GM12873 (cell line): ENCODE measurements at regions not wholly inside any gene's neighbourhood (a gene's known extent, or its start where the extent isn't known, plus 50 kb on each side); places are given as distances from the start of the nearest gene placed in this dataset.

Source experiments
- TF ChIP-seq, protein P1 (sequence below): IDR thresholded peaks from 2 replicates; pipeline ENCODE4 v1.5.1; 2012; ENCODE audit warnings: low read depth, mild to moderate bottlenecking, moderate library complexity, low read length, control low read depth; ENCODE audit not compliant: insufficient read depth; ENCODE audit errors: missing control alignments

DNA sequence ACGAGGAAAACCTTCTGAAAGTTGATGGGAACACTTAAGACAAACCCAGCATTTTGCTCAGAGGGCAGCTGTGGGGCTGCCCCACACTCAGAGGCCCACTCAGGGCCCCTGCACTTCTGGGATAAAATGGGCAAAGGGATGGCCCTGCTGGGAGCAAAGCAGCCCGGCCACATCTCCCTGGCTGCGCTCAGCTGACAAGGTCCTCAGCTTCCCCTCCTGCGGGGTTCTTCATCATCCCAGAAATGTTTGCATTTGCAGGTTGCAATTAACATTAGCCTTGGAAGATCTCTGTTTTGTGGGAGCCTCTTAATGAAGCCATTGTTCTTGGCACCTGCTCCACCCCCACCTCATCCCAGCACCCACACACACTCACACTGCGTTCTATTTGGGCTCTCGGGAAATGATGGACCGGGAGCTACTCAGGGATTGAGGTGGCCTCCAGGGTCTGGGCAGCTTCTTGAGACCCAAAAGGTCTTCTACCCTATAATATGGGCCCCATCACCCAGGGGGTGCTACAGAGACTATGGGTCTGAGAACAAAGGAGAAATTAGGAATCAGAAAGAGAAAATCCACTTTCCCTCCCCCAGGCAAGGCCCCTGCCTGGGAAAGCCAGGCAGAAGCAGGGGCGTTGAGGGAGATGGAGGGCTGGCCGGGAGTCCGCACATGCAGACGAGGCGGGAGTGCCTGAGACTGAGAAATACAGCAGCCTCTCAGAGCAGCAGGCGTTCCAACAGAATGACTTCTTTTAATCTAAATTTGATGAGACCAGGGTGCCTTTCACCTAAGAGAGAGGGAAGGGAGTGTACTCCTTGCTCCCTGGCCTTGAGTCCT, 53.7 kb upstream of the RPL38 start:
- TF ChIP-seq, protein P1, sequence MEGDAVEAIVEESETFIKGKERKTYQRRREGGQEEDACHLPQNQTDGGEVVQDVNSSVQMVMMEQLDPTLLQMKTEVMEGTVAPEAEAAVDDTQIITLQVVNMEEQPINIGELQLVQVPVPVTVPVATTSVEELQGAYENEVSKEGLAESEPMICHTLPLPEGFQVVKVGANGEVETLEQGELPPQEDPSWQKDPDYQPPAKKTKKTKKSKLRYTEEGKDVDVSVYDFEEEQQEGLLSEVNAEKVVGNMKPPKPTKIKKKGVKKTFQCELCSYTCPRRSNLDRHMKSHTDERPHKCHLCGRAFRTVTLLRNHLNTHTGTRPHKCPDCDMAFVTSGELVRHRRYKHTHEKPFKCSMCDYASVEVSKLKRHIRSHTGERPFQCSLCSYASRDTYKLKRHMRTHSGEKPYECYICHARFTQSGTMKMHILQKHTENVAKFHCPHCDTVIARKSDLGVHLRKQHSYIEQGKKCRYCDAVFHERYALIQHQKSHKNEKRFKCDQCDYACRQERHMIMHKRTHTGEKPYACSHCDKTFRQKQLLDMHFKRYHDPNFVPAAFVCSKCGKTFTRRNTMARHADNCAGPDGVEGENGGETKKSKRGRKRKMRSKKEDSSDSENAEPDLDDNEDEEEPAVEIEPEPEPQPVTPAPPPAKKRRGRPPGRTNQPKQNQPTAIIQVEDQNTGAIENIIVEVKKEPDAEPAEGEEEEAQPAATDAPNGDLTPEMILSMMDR: no peak

DNA sequence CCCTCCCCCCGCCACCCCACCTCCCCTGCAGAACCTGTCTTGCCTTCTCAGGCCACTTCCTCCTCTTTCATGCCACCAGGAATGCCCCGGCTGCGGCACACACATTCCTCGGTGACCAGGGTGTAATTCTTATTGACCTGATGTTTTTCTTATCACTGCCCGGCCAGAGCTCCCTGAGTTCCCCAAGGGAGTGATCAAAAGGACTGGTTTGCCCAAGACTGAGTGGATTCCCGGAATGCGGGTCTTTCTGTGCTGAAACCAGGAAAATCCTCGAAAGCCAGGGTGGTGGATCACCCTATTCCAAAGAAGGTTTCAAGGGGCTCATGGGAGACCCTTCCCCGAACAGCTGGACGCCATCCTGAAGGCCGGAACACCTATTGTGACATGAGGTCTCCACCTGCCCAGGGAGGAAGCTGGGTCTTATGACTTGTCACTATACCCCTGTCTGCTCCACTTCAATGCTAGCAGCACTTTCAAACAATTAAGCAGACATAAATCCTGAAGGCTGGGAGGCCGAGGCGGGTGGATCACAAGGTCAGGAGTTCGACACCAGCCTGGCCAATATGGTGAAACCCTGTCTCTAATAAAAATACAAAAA, 53.0 kb upstream of the RPL38 start:
- TF ChIP-seq, protein P1: no peak

DNA sequence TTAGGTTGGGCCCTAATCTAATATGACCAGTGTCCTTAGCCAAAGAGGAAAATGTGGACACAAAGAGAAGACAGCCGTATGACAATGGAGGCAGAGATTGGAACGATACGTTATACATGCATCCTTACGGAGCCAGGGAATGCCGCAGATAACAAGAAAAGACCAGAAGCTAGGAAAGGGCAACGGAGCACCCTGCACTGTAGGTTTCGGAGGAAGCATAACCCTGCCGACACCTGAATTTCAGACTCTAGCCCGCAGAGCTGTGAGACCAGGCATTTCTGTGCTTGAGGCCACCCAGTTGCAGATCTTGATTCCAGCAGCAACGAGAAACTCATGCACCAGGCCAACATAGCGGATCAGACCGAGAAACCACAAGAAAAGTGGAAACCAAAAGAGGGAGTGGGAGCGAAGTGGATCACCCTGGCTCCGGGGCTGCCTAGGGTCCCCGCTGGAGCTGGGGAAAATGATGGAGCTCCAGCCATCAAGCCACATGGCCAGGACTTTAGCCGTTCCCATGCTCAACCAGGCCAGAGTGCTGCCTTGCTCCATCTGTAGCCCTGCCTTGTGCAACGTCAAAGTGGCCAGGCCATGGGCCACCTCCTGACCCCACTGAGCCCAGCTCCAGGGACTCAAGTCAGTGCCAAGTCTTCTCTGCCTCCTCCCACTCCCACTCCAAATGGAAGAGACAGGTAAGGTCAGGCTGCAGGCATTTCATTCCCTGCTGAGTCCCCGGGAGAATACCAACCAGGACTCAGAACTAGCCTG, 51.7 kb upstream of the RPL38 start:
- TF ChIP-seq, protein P1: no peak

DNA sequence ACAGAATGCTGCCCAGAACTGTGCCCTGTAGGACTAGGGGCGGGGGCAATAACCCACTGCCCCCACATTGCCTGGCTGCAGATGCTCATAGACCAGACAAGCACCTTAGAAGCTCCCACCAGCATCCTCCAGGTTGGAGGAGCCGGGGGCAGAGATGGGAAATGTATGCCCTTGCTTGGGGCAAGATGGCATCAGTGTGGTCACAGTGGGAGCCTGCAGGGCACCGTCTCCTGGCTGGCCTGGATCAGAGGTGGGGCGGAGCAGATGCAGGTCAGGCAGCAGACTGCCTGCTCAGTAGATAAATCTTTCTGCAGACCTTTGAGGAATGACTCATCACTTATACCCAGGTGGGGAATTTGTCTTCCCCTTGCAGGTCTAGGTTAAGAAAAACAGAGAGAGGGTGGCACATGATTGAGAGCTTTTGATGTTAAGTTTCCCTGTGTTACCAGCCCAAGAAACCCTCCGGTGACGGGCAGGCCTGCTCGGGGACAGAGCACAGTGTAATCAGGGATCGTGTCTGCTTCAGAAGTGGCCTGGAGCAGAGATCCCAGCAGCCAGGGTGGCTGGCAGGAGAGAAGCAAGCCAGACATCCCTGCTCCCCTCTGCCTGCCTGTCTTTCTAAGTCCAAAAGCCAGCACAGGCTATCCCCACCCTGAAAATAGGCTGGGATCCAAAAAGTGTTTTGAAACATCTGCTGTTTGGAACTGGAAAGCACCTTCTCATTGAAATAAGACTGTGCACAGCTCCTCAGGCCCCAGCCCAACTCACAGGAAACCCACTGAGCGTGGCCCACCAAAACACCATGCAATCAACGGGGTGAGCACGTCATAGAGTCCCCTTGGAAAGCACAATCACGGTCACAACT, 50.7 kb upstream of the RPL38 start:
- TF ChIP-seq, protein P1: no peak

DNA sequence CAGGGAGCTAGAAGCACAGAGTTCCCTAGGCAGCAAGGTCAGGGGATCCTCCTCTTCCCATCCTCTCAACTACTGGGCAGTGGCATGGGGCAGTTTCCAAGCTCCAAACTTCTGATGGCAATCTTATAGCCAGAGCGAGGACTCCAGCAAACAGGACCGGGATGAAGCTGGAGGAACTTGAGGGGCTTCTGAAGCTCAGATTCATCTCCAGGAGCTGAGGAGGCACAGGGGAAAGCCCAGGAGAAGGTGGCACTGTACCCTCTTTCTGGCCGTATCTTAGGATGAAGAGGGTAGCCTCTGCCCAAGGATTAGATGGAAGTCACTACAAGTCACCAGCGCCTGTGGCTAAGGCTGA, 50.0 kb upstream of the RPL38 start:
- TF ChIP-seq, protein P1: no peak
